Esophagus (tissue), 2 donors: ENCODE measurements at regions not wholly inside any gene's neighbourhood (a gene's known extent, or its start where the extent isn't known, plus 50 kb on each side); places are given as distances from the start of the nearest gene placed in this dataset.
"Not testable (repeated sequence)": the region's sequence is repeated elsewhere in the genome, so short reads cannot be mapped to it uniquely, and the experiment has no call there.

ENCODE experiments used
- H3K27ac ChIP-seq, 2 donors: one replicate each; pipeline ENCODE4 v1.5.1; 2013; ENCODE audit warnings: low read depth in 2 of 2, mild to moderate bottlenecking in 2 of 2, inconsistent platforms in 1 of 2, low read length in 1 of 2, moderate library complexity in 1 of 2
- H3K27me3 ChIP-seq, 2 donors: one replicate each; pipeline ENCODE4 v1.6.1; 2013; ENCODE audit warnings: low read length in 2 of 2, control low read depth in 1 of 2, mild to moderate bottlenecking in 1 of 2; ENCODE audit not compliant: insufficient read depth in 2 of 2, control insufficient read depth in 1 of 2
- H3K36me3 ChIP-seq, 2 donors: one replicate each; pipeline ENCODE4 v1.6.1; 2013; ENCODE audit warnings: low read length in 1 of 2; ENCODE audit not compliant: control insufficient read depth in 2 of 2, insufficient read depth in 2 of 2
- H3K4me1 ChIP-seq, 2 donors: one replicate each; pipeline ENCODE4 v1.6.1; 2013; ENCODE audit warnings: low read length in 1 of 2; ENCODE audit not compliant: control insufficient read depth in 2 of 2, insufficient read depth in 2 of 2
- H3K4me3 ChIP-seq, 2 donors: one replicate each; pipeline ENCODE4 v1.5.1; 2013; ENCODE audit warnings: low read length in 2 of 2, mild to moderate bottlenecking in 2 of 2, low read depth in 1 of 2, moderate library complexity in 1 of 2
- H3K9me3 ChIP-seq, 2 donors: one replicate each; pipeline ENCODE4 v1.6.1; 2013; ENCODE audit warnings: mild to moderate bottlenecking in 2 of 2, low read depth in 1 of 2, low read length in 1 of 2, moderate library complexity in 1 of 2; ENCODE audit not compliant: control insufficient read depth in 2 of 2, insufficient read depth in 1 of 2
- WGBS, 2 donors: extraction: QIAGEN DNeasy Blood & Tissue Kit; methylation state at CpG; one replicate each; pipeline ENCODE4 v1.1.7; 2013; 5-methylcytosine and 5-hydroxymethylcytosine counted together
- donor health status: healthy with polysubstance abuse.
- donor health status: Bipolar disorder and iron deficiency.

DNA sequence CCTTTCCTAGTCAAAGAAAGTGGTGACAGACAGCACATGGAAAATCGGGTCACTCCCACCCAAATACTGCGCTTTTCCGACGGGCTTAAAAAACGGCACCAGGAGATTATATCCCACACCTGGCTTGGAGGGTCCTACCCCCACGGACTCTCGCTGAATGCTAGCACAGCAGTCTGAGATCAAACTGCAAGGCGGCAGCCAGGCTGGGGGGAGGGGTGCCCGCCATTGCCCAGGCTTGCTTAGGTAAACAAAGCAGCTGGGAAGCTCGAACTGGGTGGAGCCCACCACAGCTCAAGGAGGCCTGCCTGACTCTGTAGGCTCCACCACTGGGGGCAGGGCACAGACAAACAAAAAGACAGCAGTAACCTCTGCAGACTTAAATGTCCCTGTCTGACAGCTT lies 171.6 kb downstream of the PLK2 start:
- not testable (repeated sequence) for H3K27ac ChIP-seq, H3K4me3 ChIP-seq, H3K9me3 ChIP-seq, H3K27me3 ChIP-seq, H3K36me3 ChIP-seq, H3K4me1 ChIP-seq
- WGBS, 2 donors, result 80 to 84% methylated on average over 10 of the region's 10 CpGs

GRCh38 chr5:58286741-58287140 lies 173.1 kb downstream of the PLK2 start:
- Histone ChIP-seq H3K27ac (no peak overlapping the region), H3K9me3 (no peaks in the 10 kb centered on the region), H3K36me3 (no peaks in the 10 kb centered on the region), H3K4me3 (no peak overlapping the region), H3K4me1 (no peaks in the 10 kb centered on the region), H3K27me3 (no peaks in the 10 kb centered on the region)
- 94 to 96% methylated on average over 1 of the region's 1 CpG for WGBS, 2 donors

DNA sequence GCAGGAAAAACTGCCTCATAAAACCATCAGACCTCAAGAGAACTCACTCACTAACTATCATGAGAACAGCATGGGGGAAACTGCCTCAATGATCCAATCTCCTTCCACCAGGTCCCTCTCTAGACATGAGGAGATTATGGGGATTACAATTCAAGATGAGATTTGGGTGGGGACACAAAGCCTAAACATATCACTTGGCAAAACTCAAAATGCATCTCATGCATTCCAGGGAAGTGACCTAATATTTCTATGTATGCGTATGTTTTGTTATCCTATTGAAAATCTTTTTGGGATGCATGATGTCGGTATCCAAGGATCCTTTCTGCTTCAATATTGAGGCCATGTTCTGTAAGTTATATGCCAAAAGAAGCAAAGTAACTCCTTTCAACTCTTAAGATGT lies 174.0 kb downstream of the PLK2 start:
- no peaks in the 10 kb centered on the region for H3K27me3 ChIP-seq
- H3K4me1 ChIP-seq, result no peaks in the 10 kb centered on the region
- H3K27ac ChIP-seq, result no peak overlapping the region
- H3K36me3 ChIP-seq, result no peaks in the 10 kb centered on the region
- 90 to 95% methylated on average over 2 of the region's 2 CpGs for WGBS, 2 donors
- H3K9me3 ChIP-seq, result no peaks in the 10 kb centered on the region
- no peak overlapping the region for H3K4me3 ChIP-seq

GRCh38 chr5:58284886-58285285 lies 175.0 kb downstream of the PLK2 start:
- no peaks in the 10 kb centered on the region for H3K9me3 ChIP-seq
- 88 to 91% methylated on average over 2 of the region's 2 CpGs for WGBS, 2 donors

GRCh38 chr5:58281189-58281588 lies 178.7 kb downstream of the PLK2 start:
- 53 to 72% methylated on average over 2 of the region's 2 CpGs for WGBS, 2 donors
- Histone ChIP-seq H3K4me3 (no peak overlapping the region), H3K4me1 (no peaks in the 10 kb centered on the region), H3K36me3 (no peaks in the 10 kb centered on the region), H3K27me3 (no peaks in the 10 kb centered on the region), H3K27ac (no peak overlapping the region), H3K9me3 (no peaks in the 10 kb centered on the region)

More at GRCh38 chr5:58284886-58285285, 175.0 kb downstream of the PLK2 start:
- Histone ChIP-seq H3K36me3 (no peaks in the 10 kb centered on the region), H3K4me1 (no peaks in the 10 kb centered on the region), H3K27me3 (no peaks in the 10 kb centered on the region), H3K4me3 (no peak overlapping the region), H3K27ac (no peak overlapping the region)

DNA sequence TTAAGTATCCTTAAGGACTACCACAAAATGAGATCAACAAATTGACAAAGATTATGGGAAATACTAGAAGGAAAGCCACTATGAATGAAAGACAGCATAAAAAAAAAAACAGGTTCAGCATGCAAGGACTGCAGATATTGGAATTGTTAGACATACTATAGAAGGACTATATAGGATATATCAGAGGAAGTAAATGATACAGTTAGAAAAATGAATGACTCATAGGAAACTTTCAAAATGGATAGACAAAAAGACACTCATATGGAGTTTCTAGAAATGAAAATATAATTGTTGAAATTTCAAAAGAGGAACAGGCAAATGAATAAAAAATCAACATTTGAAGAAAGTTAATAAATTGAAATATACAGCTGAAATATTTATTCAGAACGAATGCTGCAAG lies 180.6 kb downstream of the PLK2 start:
- Histone ChIP-seq H3K4me3 (no peak overlapping the region), H3K27me3 (no peaks in the 10 kb centered on the region), H3K9me3 (no peaks in the 10 kb centered on the region), H3K36me3 (no peaks in the 10 kb centered on the region), H3K4me1 (no peaks in the 10 kb centered on the region), H3K27ac (no peak overlapping the region)
- 84% methylated on average over 1 of the region's 1 CpG for WGBS, 2 donors

GRCh38 chr5:58276431-58276830 lies 183.5 kb downstream of the PLK2 start:
- no peaks in the 10 kb centered on the region for H3K36me3 ChIP-seq
- H3K4me3 ChIP-seq, result no peak overlapping the region
- no peaks in the 10 kb centered on the region for H3K4me1 ChIP-seq
- no peak overlapping the region for H3K27ac ChIP-seq
- H3K27me3 ChIP-seq, result no peaks in the 10 kb centered on the region
- WGBS, 2 donors, result 91 to 93% methylated on average over 3 of the region's 3 CpGs
- no peaks in the 10 kb centered on the region for H3K9me3 ChIP-seq

DNA sequence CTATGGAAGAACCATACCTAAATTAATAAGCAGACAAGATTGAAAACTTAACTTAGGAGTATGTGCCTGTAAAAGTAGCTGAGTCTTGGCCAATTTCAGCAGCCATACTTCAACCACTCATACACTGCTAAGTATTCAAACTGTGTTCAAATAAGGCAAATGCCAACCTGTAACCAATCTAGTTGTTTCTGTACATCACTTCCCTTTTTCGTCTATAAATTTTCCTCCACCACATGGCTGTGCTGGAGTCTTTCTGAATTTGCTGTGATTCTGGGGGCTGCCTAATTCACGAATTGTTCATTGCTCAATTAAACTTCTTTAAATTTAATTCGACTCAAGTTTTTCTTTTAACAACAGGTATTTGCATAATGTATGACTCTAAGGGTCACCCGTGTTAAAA lies 184.4 kb downstream of the PLK2 start:
- no peaks in the 10 kb centered on the region for H3K36me3 ChIP-seq
- 79 to 81% methylated on average over 4 of the region's 4 CpGs for WGBS, 2 donors
- H3K27ac ChIP-seq, result no peak overlapping the region
- no peaks in the 10 kb centered on the region for H3K4me1 ChIP-seq
- H3K27me3 ChIP-seq, result no peaks in the 10 kb centered on the region
- H3K4me3 ChIP-seq, result no peak overlapping the region
- H3K9me3 ChIP-seq, result no peaks in the 10 kb centered on the region

GRCh38 chr5:58274191-58274590 lies 185.7 kb downstream of the PLK2 start:
- Histone ChIP-seq H3K4me1 (no peaks in the 10 kb centered on the region), H3K4me3 (no peak overlapping the region), H3K9me3 (no peaks in the 10 kb centered on the region), H3K27me3 (no peaks in the 10 kb centered on the region), H3K27ac (no peak overlapping the region), H3K36me3 (no peaks in the 10 kb centered on the region)

DNA sequence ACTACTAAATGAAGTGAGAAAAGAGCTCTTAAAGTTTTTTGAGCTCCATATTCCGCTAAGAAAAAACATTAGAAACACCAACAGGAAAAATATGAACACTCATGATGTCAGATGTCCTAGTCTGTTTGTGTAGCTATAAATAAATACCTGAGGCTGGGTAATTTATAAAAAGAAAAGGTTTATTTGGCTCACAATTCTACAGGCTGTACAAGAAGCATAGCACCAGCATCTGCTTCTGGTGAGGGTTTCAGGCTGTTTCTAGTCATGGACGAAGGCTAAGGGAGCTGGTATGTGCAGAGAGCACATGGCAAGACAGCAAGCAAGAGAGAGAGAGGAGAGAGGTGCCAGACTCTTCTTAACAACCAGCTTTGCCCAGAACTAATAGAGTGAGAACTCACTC lies 186.2 kb downstream of the PLK2 start:
- Histone ChIP-seq H3K4me3 (no peak overlapping the region), H3K27ac (no peak overlapping the region), H3K27me3 (no peaks in the 10 kb centered on the region), H3K9me3 (no peaks in the 10 kb centered on the region), H3K36me3 (no peaks in the 10 kb centered on the region), H3K4me1 (no peaks in the 10 kb centered on the region)
- 70 to 74% methylated on average over 2 of the region's 2 CpGs for WGBS, 2 donors
